HEK293 (cell line): ENCODE measurements at regions not wholly inside any gene's neighbourhood (a gene's known extent, or its start where the extent isn't known, plus 50 kb on each side); places are given as distances from the start of the nearest gene placed in this dataset.
A peak's percentile ranks its signal among the peaks of the same experiment; 100 is the strongest.

Source experiments
- HOXA7 ChIP-seq: sonication (generic); formaldehyde crosslinking; IDR thresholded peaks from 2 replicates; pipeline ENCODE4 v1.8.1; 2022; ENCODE audit warnings: missing genetic modification reagents, borderline replicate concordance
- SP3 ChIP-seq: fragments of 450-650 bp; formaldehyde crosslinking; IDR thresholded peaks from 2 replicates; pipeline ENCODE4 v1.5.1; 2016; ENCODE audit warnings: missing biosample characterization, missing genetic modification characterization
- TSHZ1 ChIP-seq: fragments of 450-650 bp; formaldehyde crosslinking; IDR thresholded peaks from 2 replicates; pipeline ENCODE4 v1.5.1; 2016; ENCODE audit warnings: missing biosample characterization, missing genetic modification characterization, borderline replicate concordance
- ZBTB10 ChIP-seq: fragments of 450-650 bp; formaldehyde crosslinking; IDR thresholded peaks from 2 replicates; pipeline ENCODE4 v1.5.1; 2016; ENCODE audit warnings: missing biosample characterization, missing genetic modification characterization
- ZBTB49 ChIP-seq: fragments of 450-650 bp; formaldehyde crosslinking; IDR thresholded peaks from 2 replicates; pipeline ENCODE4 v1.5.1; 2016; ENCODE audit warnings: missing biosample characterization, missing genetic modification characterization, low read depth
- ZBTB7A ChIP-seq: fragments of 450-650 bp; formaldehyde crosslinking; IDR thresholded peaks from 2 replicates; pipeline ENCODE4 v1.5.1; 2016; ENCODE audit warnings: low read depth, missing biosample characterization, missing genetic modification characterization
- ZBTB8A ChIP-seq: fragments of 450-650 bp; formaldehyde crosslinking; IDR thresholded peaks from 2 replicates; pipeline ENCODE4 v1.5.1; 2016; ENCODE audit warnings: missing biosample characterization, missing genetic modification characterization
- ZIC2 ChIP-seq: fragments of 450-650 bp; formaldehyde crosslinking; IDR thresholded peaks from 2 replicates; pipeline ENCODE4 v1.5.1; 2016; ENCODE audit warnings: missing biosample characterization, missing genetic modification characterization
- ZNF292 ChIP-seq: fragments of 450-650 bp; formaldehyde crosslinking; IDR thresholded peaks from 2 replicates; pipeline ENCODE4 v1.5.1; 2016; ENCODE audit warnings: low read depth, missing biosample characterization, missing genetic modification characterization, borderline replicate concordance
- ZNF510 ChIP-seq: fragments of 450-650 bp; formaldehyde crosslinking; IDR thresholded peaks from 2 replicates; pipeline ENCODE4 v1.5.1; 2018; ENCODE audit warnings: mild to moderate bottlenecking, missing genetic modification characterization, missing biosample characterization; ENCODE audit not compliant: insufficient replicate concordance
- ZNF600 ChIP-seq: fragments of 450-650 bp; formaldehyde crosslinking; IDR thresholded peaks from 2 replicates; pipeline ENCODE4 v1.5.1; 2016; ENCODE audit warnings: missing biosample characterization, missing genetic modification characterization
- ZNF654 ChIP-seq: fragments of 450-650 bp; formaldehyde crosslinking; IDR thresholded peaks from 2 replicates; pipeline ENCODE4 v1.5.1; 2016; ENCODE audit warnings: low read depth, missing biosample characterization, missing genetic modification characterization

GRCh38 chr20:34190679-34191090 is 50.5 kb upstream of the ASIP start (continued):
- TF ChIP-seq ZBTB49 (tag by site-specific recombination): no peak
- TF ChIP-seq ZBTB10 (tag by site-specific recombination): 0 out of 2 replicates have a peak, but pooled peaks have one; percentile 20
- TF ChIP-seq ZIC2: no peak
- TF ChIP-seq ZBTB7A (tag by site-specific recombination): no peak
- TF ChIP-seq ZNF600 (tag by site-specific recombination): peak; percentile 93
- no peak for TF ChIP-seq TSHZ1 (tag by site-specific recombination)
- TF ChIP-seq ZNF654: peak; percentile 99
- TF ChIP-seq SP3: no peak
- no peak for TF ChIP-seq ZNF292 (tag by site-specific recombination)
- TF ChIP-seq HOXA7 (CRISPR knock-in tag): no peak
- TF ChIP-seq ZBTB8A (tag by site-specific recombination): no peak
- TF ChIP-seq ZNF510: no peak
